ENCODE measurements at regions not wholly inside any gene's neighbourhood (a gene's known extent, or its start where the extent isn't known, plus 50 kb on each side); places are given as distances from the start of the nearest gene placed in this dataset.

- DNase-seq (ENCODE audit: low read depth in 2 of 3, low spot score in 2 of 3): no peak
Observed at GRCh38 chr9:86700629-86701028, 246.7 kb downstream of the GAS1 start.

- no peak for DNase-seq (ENCODE audit: low read depth in 2 of 3, low spot score in 2 of 3)
Observed at GRCh38 chr9:86697999-86698398, 249.3 kb downstream of the GAS1 start.

GRCh38 chr9:86697213-86697612, 250.1 kb downstream of the GAS1 start:
- DNase-seq (ENCODE audit: low read depth in 2 of 3, low spot score in 2 of 3): no peak

GRCh38 chr9:86695910-86696424, 251.3 kb downstream of the GAS1 start:
- no peak for DNase-seq (ENCODE audit: low read depth in 2 of 3, low spot score in 2 of 3)

GRCh38 chr9:86690034-86690433, 257.3 kb downstream of the GAS1 start:
- DNase-seq (ENCODE audit: low read depth in 2 of 3, low spot score in 2 of 3): no peak

- DNase-seq (ENCODE audit: low read depth in 2 of 3, low spot score in 2 of 3): no peak
Observed at GRCh38 chr9:86687788-86688187, 259.5 kb downstream of the GAS1 start.

- DNase-seq (ENCODE audit: low read depth in 2 of 3, low spot score in 2 of 3): no peak
Observed at GRCh38 chr9:86685556-86685955, 261.8 kb downstream of the GAS1 start.

- no peak for DNase-seq (ENCODE audit: low read depth in 2 of 3, low spot score in 2 of 3)
Observed at GRCh38 chr9:86684148-86684547, 263.2 kb downstream of the GAS1 start.

GRCh38 chr9:86682240-86682639, 265.1 kb downstream of the GAS1 start:
- no peak for DNase-seq (ENCODE audit: low read depth in 2 of 3, low spot score in 2 of 3)

- no peak for DNase-seq (ENCODE audit: low read depth in 2 of 3, low spot score in 2 of 3)
Observed at GRCh38 chr9:86679909-86680308, 267.4 kb downstream of the GAS1 start.

- no peak for DNase-seq (ENCODE audit: low read depth in 2 of 3, low spot score in 2 of 3)
Observed at GRCh38 chr9:86676396-86676795, 270.9 kb downstream of the GAS1 start.

GRCh38 chr9:86675805-86676204, 271.5 kb downstream of the GAS1 start:
- DNase-seq (ENCODE audit: low read depth in 2 of 3, low spot score in 2 of 3): no peak

- DNase-seq (ENCODE audit: low read depth in 2 of 3, low spot score in 2 of 3): no peak
Observed at GRCh38 chr9:86674487-86674886, 272.8 kb downstream of the GAS1 start.

- DNase-seq (ENCODE audit: low read depth in 2 of 3, low spot score in 2 of 3): no peak
Observed at GRCh38 chr9:86672966-86673365, 274.3 kb downstream of the GAS1 start.

- no peak for DNase-seq (ENCODE audit: low read depth in 2 of 3, low spot score in 2 of 3)
Observed at GRCh38 chr9:86672301-86672700, 275.0 kb downstream of the GAS1 start.

GRCh38 chr9:86671018-86671417, 276.3 kb downstream of the GAS1 start:
- DNase-seq (ENCODE audit: low read depth in 2 of 3, low spot score in 2 of 3): no peak

- no peak for DNase-seq (ENCODE audit: low read depth in 2 of 3, low spot score in 2 of 3)
Observed at GRCh38 chr9:86670536-86670935, 276.8 kb downstream of the GAS1 start.

- no peak for DNase-seq (ENCODE audit: low read depth in 2 of 3, low spot score in 2 of 3)
Observed at GRCh38 chr9:86670076-86670475, 277.2 kb downstream of the GAS1 start.

- DNase-seq (ENCODE audit: low read depth in 2 of 3, low spot score in 2 of 3): no peak
Observed at GRCh38 chr9:86669422-86669821, 277.9 kb downstream of the GAS1 start.

GRCh38 chr9:86668488-86668887, 278.8 kb downstream of the GAS1 start:
- DNase-seq (ENCODE audit: low read depth in 2 of 3, low spot score in 2 of 3): no peak

- DNase-seq (ENCODE audit: low read depth in 2 of 3, low spot score in 2 of 3): no peak
Observed at GRCh38 chr9:86667307-86667706, 280.0 kb downstream of the GAS1 start.

- no peak for DNase-seq (ENCODE audit: low read depth in 2 of 3, low spot score in 2 of 3)
Observed at GRCh38 chr9:86665416-86665815, 281.9 kb downstream of the GAS1 start.

- DNase-seq (ENCODE audit: low read depth in 2 of 3, low spot score in 2 of 3): no peak
Observed at GRCh38 chr9:86664603-86665002, 282.7 kb downstream of the GAS1 start.

GRCh38 chr9:86663905-86664304, 283.4 kb downstream of the GAS1 start:
- no peak for DNase-seq (ENCODE audit: low read depth in 2 of 3, low spot score in 2 of 3)
